22Rv1 (cell line): ENCODE measurements at regions not wholly inside any gene's neighbourhood (a gene's known extent, or its start where the extent isn't known, plus 50 kb on each side); places are given as distances from the start of the nearest gene placed in this dataset.
"Not testable (repeated sequence)": the region's sequence is repeated elsewhere in the genome, so short reads cannot be mapped to it uniquely, and the experiment has no call there.

Source experiments
- H3K27ac ChIP-seq: fragments of 450-650 bp; 2 replicates; pipeline ENCODE4 v1.5.1; 2017
- CTCF ChIP-seq: fragments of 450-650 bp; IDR thresholded peaks from 2 replicates; pipeline ENCODE4 v1.5.1; 2017; ENCODE audit warnings: mild to moderate bottlenecking
- ZFX ChIP-seq: fragments of 450-650 bp; IDR thresholded peaks from 2 replicates; pipeline ENCODE4 v1.6.1; 2017; ENCODE audit warnings: antibody characterized with exemption, borderline replicate concordance

- H3K27ac ChIP-seq, result no peak overlapping the region
- TF ChIP-seq CTCF (no peak), ZFX (no peak)
Observed at GRCh38 chrX:43448688-43449087, 207.4 kb upstream of the MAOA start.

GRCh38 chrX:43450355-43450754, 205.7 kb upstream of the MAOA start:
- no peak overlapping the region for H3K27ac ChIP-seq

GRCh38 chrX:43451976-43452686, 204.0 kb upstream of the MAOA start:
- not testable (repeated sequence) for H3K27ac ChIP-seq

More at GRCh38 chrX:43450355-43450754, 205.7 kb upstream of the MAOA start:
- no peak for TF ChIP-seq CTCF
- TF ChIP-seq ZFX, result no peak

GRCh38 chrX:43456063-43456462, 200.0 kb upstream of the MAOA start:
- no peak overlapping the region for H3K27ac ChIP-seq
- no peak for TF ChIP-seq ZFX
- no peak for TF ChIP-seq CTCF

- H3K27ac ChIP-seq, result no peak overlapping the region
- no peak for TF ChIP-seq ZFX
- TF ChIP-seq CTCF, result no peak
Observed at GRCh38 chrX:43456906-43457305, 199.2 kb upstream of the MAOA start.

- H3K27ac ChIP-seq, result no peak overlapping the region
- TF ChIP-seq ZFX (no peak), CTCF (no peak)
Observed at GRCh38 chrX:43467608-43468234, 188.4 kb upstream of the MAOA start.

- TF ChIP-seq CTCF (no peak), ZFX (no peak)
- H3K27ac ChIP-seq, result no peak overlapping the region
Observed at GRCh38 chrX:43469391-43470054, 186.6 kb upstream of the MAOA start.
